Gastroesophageal sphincter (tissue), 4 donors: ENCODE measurements at regions not wholly inside any gene's neighbourhood (a gene's known extent, or its start where the extent isn't known, plus 50 kb on each side); places are given as distances from the start of the nearest gene placed in this dataset.

Experiments
- ATAC-seq: fragments of 150-250 bp; one replicate; pipeline ENCODE4 v1.9.1; 2016; ENCODE audit warnings: mild to moderate bottlenecking, moderate library complexity
- H3K27ac ChIP-seq, 4 donors: fragments of 200-600 bp; sonication (generic) in 3 of 4; 1 replicate in 3 of 4; 2 replicates in 1 of 4; pipeline ENCODE4 v1.5.1; 2016 to 2019
- H3K27me3 ChIP-seq: fragments of 200-600 bp; sonication (generic); one replicate; pipeline ENCODE4 v1.5.1; 2019
- H3K36me3 ChIP-seq, 2 donors: fragments of 200-600 bp; sonication (generic); one replicate each; pipeline ENCODE4 v1.5.1; 2019; ENCODE audit warnings: control low read depth in 1 of 2
- H3K4me1 ChIP-seq, 3 donors: fragments of 200-600 bp; sonication (generic); 1 replicate in 2 of 3; 2 replicates in 1 of 3; pipeline ENCODE4 v1.5.1; 2016 to 2019; ENCODE audit warnings: control low read depth in 2 of 3
- H3K4me3 ChIP-seq, 2 donors: fragments of 200-600 bp; sonication (generic); one replicate each; pipeline ENCODE4 v1.5.1; 2019; ENCODE audit warnings: mild to moderate bottlenecking in 1 of 2, moderate library complexity in 1 of 2
- H3K9me3 ChIP-seq, 3 donors: fragments of 200-600 bp; sonication (generic); one replicate each; pipeline ENCODE4 v1.5.1; 2017 to 2019; ENCODE audit warnings: control low read depth in 2 of 3
- CTCF ChIP-seq, 4 experiments: fragments of 200-600 bp in 2 of 4; fragments of 450-650 bp in 2 of 4; sonication (generic) in 1 of 4; IDR thresholded peaks; one replicate each; pipeline ENCODE4 v1.5.1; 2017 to 2019; ENCODE audit warnings: antibody characterized with exemption in 4 of 4, mild to moderate bottlenecking in 2 of 4, moderate library complexity in 2 of 4
- EP300 ChIP-seq: sonication (generic); formaldehyde crosslinking; IDR thresholded peaks from one replicate; pipeline ENCODE4 v1.6.1; 2017; ENCODE audit warnings: antibody characterized with exemption, mild to moderate bottlenecking
- POLR2A ChIP-seq, 2 donors: fragments of 450-650 bp; IDR thresholded peaks; one replicate each; pipeline ENCODE4 v1.6.1; 2017; ENCODE audit warnings: antibody characterized with exemption in 2 of 2, mild to moderate bottlenecking in 2 of 2, moderate library complexity in 1 of 2
- POLR2AphosphoS5 ChIP-seq: sonication (generic); formaldehyde crosslinking; IDR thresholded peaks from one replicate; pipeline ENCODE4 v1.6.1; 2017; ENCODE audit warnings: antibody characterized with exemption
- WGBS, 2 donors: methylation state at CpG; one replicate each; pipeline ENCODE4 v1.1.5; 2018; ENCODE audit warnings: low coverage in 1 of 2; 5-methylcytosine and 5-hydroxymethylcytosine counted together

DNA sequence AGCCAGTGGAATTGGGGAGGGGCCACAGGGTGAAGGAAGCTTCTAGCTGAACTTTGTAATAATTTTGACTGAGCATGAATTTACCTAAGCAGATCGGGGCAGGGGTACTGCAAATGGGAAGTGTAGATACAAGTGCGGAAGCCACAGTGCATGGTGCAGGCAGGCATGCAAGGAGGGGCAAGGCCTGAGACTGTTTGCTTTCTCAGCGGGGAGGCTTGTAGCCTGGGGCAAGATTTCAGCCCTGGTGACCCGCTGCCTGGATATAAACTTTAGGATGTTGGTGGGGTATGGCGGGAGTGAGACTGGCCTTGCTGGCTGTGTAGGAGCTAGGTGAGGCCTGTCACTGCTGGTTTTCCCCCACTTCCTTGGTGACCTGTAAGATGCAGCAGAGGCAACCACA, 266.4 kb upstream of the PREP start:
- WGBS, 2 donors, result 89 to 100% methylated on average over 1 to 4 of the region's 5 CpGs
- no peak overlapping the region for H3K4me3 ChIP-seq
- no peak for ATAC-seq
- peaks cover 0 to 6% (median 0%) of the 10 kb centered on the region in 3 donors for H3K9me3 ChIP-seq
- H3K27me3 ChIP-seq, result no peaks in the 10 kb centered on the region
- no peaks in the 10 kb centered on the region for H3K36me3 ChIP-seq
- TF ChIP-seq POLR2A (IDR thresholded peaks at IDR 0.05), result no peak
- H3K4me1 ChIP-seq, result no peaks in the 10 kb centered on the region
- H3K27ac ChIP-seq, result no peak overlapping the region

GRCh38 chr6:105667056-105667455, 264.2 kb upstream of the PREP start:
- H3K27ac ChIP-seq, result no peak overlapping the region
- no peak for TF ChIP-seq POLR2AphosphoS5
- no peak for TF ChIP-seq POLR2A (IDR thresholded peaks at IDR 0.05)
- no peak for TF ChIP-seq EP300
- no peak for TF ChIP-seq CTCF (IDR thresholded peaks at IDR 0.05)
- whole genome bisulfite sequencing, 2 donors, result 92% methylated on average over 2 to 11 of the region's 12 CpGs
- H3K4me1 ChIP-seq, result no peaks in the 10 kb centered on the region
- H3K27me3 ChIP-seq, result no peaks in the 10 kb centered on the region
- ATAC-seq, result no peak
- no peak overlapping the region for H3K4me3 ChIP-seq
- peaks cover 0 to 9% (median 0%) of the 10 kb centered on the region in 3 donors for H3K9me3 ChIP-seq
- no peaks in the 10 kb centered on the region for H3K36me3 ChIP-seq

DNA sequence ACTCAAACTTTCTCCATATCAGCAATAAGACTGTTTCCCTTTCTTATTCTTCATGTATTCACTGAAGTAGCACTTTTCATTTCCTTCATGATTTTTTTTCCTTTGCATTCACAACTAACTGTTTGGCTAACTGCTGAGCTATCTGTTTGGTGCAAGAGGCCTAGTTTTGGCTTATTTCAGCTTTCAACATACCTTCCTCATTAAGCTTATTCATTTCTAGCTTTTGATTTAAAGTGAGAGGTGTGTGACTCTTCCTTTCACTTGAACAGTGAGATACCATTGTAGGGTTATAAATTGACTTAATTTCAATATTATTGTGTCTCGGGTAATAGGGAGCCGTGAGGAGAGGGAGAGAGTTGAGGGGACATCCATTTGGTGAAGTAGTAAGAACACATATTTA, 262.0 kb upstream of the PREP start:
- no peak for TF ChIP-seq EP300
- no peak for TF ChIP-seq POLR2A (IDR thresholded peaks at IDR 0.05)
- Histone ChIP-seq H3K27me3 (no peaks in the 10 kb centered on the region), H3K4me1 (no peaks in the 10 kb centered on the region), H3K9me3 (peaks cover 0 to 9% (median 0%) of the 10 kb centered on the region in 3 donors), H3K27ac (no peak overlapping the region), H3K4me3 (no peak overlapping the region), H3K36me3 (no peaks in the 10 kb centered on the region)
- 52 to 80% methylated on average over 2 of the region's 2 CpGs for WGBS, 2 donors
- no peak for ATAC-seq

GRCh38 chr6:105651969-105652368, 249.1 kb upstream of the PREP start:
- TF ChIP-seq POLR2A (IDR thresholded peaks at IDR 0.05) (no peak), EP300 (no peak), CTCF (IDR thresholded peaks at IDR 0.05) (no peak), POLR2AphosphoS5 (no peak)
- Histone ChIP-seq H3K36me3 (no peaks in the 10 kb centered on the region), H3K27ac (no peak overlapping the region), H3K27me3 (no peaks in the 10 kb centered on the region), H3K4me3 (no peak overlapping the region), H3K9me3 (no peaks in the 10 kb centered on the region), H3K4me1 (no peaks in the 10 kb centered on the region)
- ATAC-seq, result no peak
- 60 to 83% methylated on average over 1 of the region's 2 CpGs for WGBS, 2 donors

- ATAC-seq, result no peak
- no peaks in the 10 kb centered on the region for H3K9me3 ChIP-seq
- H3K36me3 ChIP-seq, result no peaks in the 10 kb centered on the region
- no peak overlapping the region for H3K27ac ChIP-seq
- TF ChIP-seq CTCF (IDR thresholded peaks at IDR 0.05), result no peak
- TF ChIP-seq POLR2AphosphoS5, result no peak
- no peak for TF ChIP-seq POLR2A (IDR thresholded peaks at IDR 0.05)
- no peak for TF ChIP-seq EP300
- 36 to 90% methylated on average over 1 of the region's 1 CpG for WGBS, 2 donors
- H3K4me3 ChIP-seq, result no peak overlapping the region
- no peaks in the 10 kb centered on the region for H3K27me3 ChIP-seq
- H3K4me1 ChIP-seq, result peaks cover 0 to 11% (median under 1%) of the 10 kb centered on the region in 3 donors
These were observed 247.5 kb upstream of the PREP start for GRCh38 chr6:105650347-105650746.

GRCh38 chr6:105649192-105649591, 246.3 kb upstream of the PREP start:
- Histone ChIP-seq H3K27ac (no peak overlapping the region), H3K4me3 (no peak overlapping the region), H3K27me3 (no peaks in the 10 kb centered on the region), H3K9me3 (no peaks in the 10 kb centered on the region), H3K36me3 (no peaks in the 10 kb centered on the region), H3K4me1 (peaks cover 0 to 22% (median 6%) of the 10 kb centered on the region in 3 donors)
- ATAC-seq, result no peak
- WGBS, 2 donors, result 100% methylated on average over 1 of the region's 1 CpG; no CpG with 5 or more reads in 1 of the 2 donors
- TF ChIP-seq CTCF (IDR thresholded peaks at IDR 0.05) (no peak), POLR2A (IDR thresholded peaks at IDR 0.05) (no peak), POLR2AphosphoS5 (no peak), EP300 (no peak)
